ENCODE measurements at regions not wholly inside any gene's neighbourhood (a gene's known extent, or its start where the extent isn't known, plus 50 kb on each side); places are given as distances from the start of the nearest gene placed in this dataset.

DNA sequence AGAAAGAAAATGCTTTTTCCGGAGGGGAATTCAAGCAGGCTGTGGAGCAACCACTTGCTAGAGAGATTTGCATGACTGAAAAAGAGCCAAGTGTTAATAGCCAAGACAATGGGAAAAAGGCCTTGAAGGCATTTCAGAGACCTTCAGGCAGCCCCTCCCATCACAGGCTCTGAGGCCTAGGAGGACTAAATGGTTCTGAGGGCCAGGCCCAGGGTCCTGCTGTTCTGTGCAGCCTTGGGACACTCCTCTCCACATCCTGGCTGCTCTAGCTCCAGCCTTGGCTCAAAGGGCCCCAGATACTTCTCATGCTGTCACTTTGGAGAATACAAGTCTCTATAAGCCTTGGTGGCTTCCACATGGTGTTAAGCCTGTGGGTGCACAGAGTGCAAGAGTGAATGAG, 81.8 kb downstream of the B3GNT2 start:
- Mint-ChIP-seq H3K4me1 (no peaks in the 10 kb centered on the region), H3K27ac (no peak overlapping the region), H3K27me3 (ENCODE audit: low read depth in 3 of 3) (peaks cover 0 to 10% (median 4%) of the 10 kb centered on the region in 3 donors), H3K9me3 (peaks cover 6 to 19% (median 7%) of the 10 kb centered on the region in 6 donors), H3K36me3 (peaks cover 12 to 21% (median 12%) of the 10 kb centered on the region in 3 donors), H3K4me3 (no peak overlapping the region)
- no peak for DNase-seq

Data from immature natural killer cell (primary cell).